Liver (tissue), 3 donors: ENCODE measurements at regions not wholly inside any gene's neighbourhood (a gene's known extent, or its start where the extent isn't known, plus 50 kb on each side); places are given as distances from the start of the nearest gene placed in this dataset.

Experiments used
- EGR1 ChIP-seq, 2 donors: IDR thresholded peaks; 2 replicates each; pipeline ENCODE4 v1.6.1; 2016 to 2018; ENCODE audit warnings: antibody characterized with exemption in 2 of 2, low read depth in 2 of 2
- RAD21 ChIP-seq, 2 donors: IDR thresholded peaks; 2 replicates each; pipeline ENCODE4 v1.6.1; 2016; ENCODE audit warnings: antibody characterized with exemption in 2 of 2, mild to moderate bottlenecking in 2 of 2
- TAF1 ChIP-seq: conservative IDR thresholded peaks from 2 replicates; pipeline ENCODE4 v1.6.1; 2016; ENCODE audit warnings: antibody characterized with exemption, mild to moderate bottlenecking
- TF ChIP-seq, protein P1 (sequence below): IDR thresholded peaks from 2 replicates; pipeline ENCODE4 v1.6.1; 2016; ENCODE audit warnings: antibody characterized with exemption, mild to moderate bottlenecking
- TF ChIP-seq, protein P2 (sequence below): fragments of 150-350 bp; IDR thresholded peaks from 2 replicates; pipeline ENCODE4 v1.5.1; 2017; ENCODE audit warnings: improper control_type of control experiment, low read depth, low read length; ENCODE audit not compliant: missing input control
- TF ChIP-seq, protein P3 (sequence below): IDR thresholded peaks from 2 replicates; pipeline ENCODE4 v1.6.1; 2016; ENCODE audit warnings: antibody characterized with exemption
- donor health status: healthy.
- donor health status: healthy.

DNA sequence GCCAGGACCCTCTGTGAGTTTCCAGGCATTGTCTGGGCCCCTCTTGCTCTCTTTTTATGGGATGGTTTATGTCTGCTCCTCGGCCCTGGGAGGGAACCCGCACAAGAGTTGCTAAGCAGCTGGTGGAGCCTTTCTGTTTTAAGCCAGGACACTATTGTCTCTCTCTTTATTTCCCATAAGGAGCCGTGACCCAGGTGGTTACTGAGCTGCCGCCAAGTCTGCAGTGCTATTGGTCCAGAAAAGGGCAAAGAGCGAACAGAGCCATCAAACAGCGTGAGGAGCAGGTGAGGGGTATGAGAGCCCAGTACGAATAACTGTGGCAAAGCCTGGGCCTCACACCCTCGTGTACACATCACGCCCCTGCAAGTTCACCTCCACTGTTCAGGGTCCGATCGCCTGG lies 280.2 kb downstream of the SHQ1 start:
- TF ChIP-seq TAF1 (no peak), RAD21 (IDR thresholded peaks at IDR 0.05) (no peak), EGR1 (IDR thresholded peaks at IDR 0.05; ENCODE audit: low read depth in 2 of 2) (no peak)
- TF ChIP-seq, protein P1, sequence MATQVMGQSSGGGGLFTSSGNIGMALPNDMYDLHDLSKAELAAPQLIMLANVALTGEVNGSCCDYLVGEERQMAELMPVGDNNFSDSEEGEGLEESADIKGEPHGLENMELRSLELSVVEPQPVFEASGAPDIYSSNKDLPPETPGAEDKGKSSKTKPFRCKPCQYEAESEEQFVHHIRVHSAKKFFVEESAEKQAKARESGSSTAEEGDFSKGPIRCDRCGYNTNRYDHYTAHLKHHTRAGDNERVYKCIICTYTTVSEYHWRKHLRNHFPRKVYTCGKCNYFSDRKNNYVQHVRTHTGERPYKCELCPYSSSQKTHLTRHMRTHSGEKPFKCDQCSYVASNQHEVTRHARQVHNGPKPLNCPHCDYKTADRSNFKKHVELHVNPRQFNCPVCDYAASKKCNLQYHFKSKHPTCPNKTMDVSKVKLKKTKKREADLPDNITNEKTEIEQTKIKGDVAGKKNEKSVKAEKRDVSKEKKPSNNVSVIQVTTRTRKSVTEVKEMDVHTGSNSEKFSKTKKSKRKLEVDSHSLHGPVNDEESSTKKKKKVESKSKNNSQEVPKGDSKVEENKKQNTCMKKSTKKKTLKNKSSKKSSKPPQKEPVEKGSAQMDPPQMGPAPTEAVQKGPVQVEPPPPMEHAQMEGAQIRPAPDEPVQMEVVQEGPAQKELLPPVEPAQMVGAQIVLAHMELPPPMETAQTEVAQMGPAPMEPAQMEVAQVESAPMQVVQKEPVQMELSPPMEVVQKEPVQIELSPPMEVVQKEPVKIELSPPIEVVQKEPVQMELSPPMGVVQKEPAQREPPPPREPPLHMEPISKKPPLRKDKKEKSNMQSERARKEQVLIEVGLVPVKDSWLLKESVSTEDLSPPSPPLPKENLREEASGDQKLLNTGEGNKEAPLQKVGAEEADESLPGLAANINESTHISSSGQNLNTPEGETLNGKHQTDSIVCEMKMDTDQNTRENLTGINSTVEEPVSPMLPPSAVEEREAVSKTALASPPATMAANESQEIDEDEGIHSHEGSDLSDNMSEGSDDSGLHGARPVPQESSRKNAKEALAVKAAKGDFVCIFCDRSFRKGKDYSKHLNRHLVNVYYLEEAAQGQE = no peak
- TF ChIP-seq, protein P2, sequence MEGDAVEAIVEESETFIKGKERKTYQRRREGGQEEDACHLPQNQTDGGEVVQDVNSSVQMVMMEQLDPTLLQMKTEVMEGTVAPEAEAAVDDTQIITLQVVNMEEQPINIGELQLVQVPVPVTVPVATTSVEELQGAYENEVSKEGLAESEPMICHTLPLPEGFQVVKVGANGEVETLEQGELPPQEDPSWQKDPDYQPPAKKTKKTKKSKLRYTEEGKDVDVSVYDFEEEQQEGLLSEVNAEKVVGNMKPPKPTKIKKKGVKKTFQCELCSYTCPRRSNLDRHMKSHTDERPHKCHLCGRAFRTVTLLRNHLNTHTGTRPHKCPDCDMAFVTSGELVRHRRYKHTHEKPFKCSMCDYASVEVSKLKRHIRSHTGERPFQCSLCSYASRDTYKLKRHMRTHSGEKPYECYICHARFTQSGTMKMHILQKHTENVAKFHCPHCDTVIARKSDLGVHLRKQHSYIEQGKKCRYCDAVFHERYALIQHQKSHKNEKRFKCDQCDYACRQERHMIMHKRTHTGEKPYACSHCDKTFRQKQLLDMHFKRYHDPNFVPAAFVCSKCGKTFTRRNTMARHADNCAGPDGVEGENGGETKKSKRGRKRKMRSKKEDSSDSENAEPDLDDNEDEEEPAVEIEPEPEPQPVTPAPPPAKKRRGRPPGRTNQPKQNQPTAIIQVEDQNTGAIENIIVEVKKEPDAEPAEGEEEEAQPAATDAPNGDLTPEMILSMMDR = no peak
- TF ChIP-seq, protein P3, sequence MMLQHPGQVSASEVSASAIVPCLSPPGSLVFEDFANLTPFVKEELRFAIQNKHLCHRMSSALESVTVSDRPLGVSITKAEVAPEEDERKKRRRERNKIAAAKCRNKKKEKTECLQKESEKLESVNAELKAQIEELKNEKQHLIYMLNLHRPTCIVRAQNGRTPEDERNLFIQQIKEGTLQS = no peak
